GM12872 (cell line): ENCODE measurements at regions not wholly inside any gene's neighbourhood (a gene's known extent, or its start where the extent isn't known, plus 50 kb on each side); places are given as distances from the start of the nearest gene placed in this dataset.

ENCODE experiments used
- CTCF ChIP-seq: IDR thresholded peaks from 3 replicates; pipeline ENCODE4 v1.5.1; 2011; ENCODE audit warnings: low read depth, mild to moderate bottlenecking, low read length, moderate library complexity; ENCODE audit not compliant: insufficient read depth

- no peak for TF ChIP-seq CTCF
These were observed 662.5 kb downstream of the CDH11 start for GRCh38 chr16:64459402-64459801.

GRCh38 chr16:64455275-64455674 lies 666.6 kb downstream of the CDH11 start:
- no peak for TF ChIP-seq CTCF

- no peak for TF ChIP-seq CTCF
These were observed 668.2 kb downstream of the CDH11 start for GRCh38 chr16:64453646-64454045.

GRCh38 chr16:64452446-64452845 lies 669.4 kb downstream of the CDH11 start:
- no peak for TF ChIP-seq CTCF

GRCh38 chr16:64450177-64450576 lies 671.7 kb downstream of the CDH11 start:
- no peak for TF ChIP-seq CTCF

- TF ChIP-seq CTCF, result no peak
These were observed 672.4 kb downstream of the CDH11 start for GRCh38 chr16:64449506-64449905.

GRCh38 chr16:64445649-64446048 lies 676.2 kb downstream of the CDH11 start:
- TF ChIP-seq CTCF, result no peak

- no peak for TF ChIP-seq CTCF
These were observed 676.6 kb downstream of the CDH11 start for GRCh38 chr16:64445245-64445644.
